Stromal cell of bone marrow (primary cell): ENCODE measurements at regions not wholly inside any gene's neighbourhood (a gene's known extent, or its start where the extent isn't known, plus 50 kb on each side); places are given as distances from the start of the nearest gene placed in this dataset.

Experiments
- DNase-seq: peaks from one replicate; pipeline ENCODE4 v3.0.0-alpha.2; 2012; ENCODE audit warnings: low read depth

- DNase-seq: no peak
Observed at GRCh38 chr2:30339071-30339470, 107.7 kb downstream of the LBH start.

DNA sequence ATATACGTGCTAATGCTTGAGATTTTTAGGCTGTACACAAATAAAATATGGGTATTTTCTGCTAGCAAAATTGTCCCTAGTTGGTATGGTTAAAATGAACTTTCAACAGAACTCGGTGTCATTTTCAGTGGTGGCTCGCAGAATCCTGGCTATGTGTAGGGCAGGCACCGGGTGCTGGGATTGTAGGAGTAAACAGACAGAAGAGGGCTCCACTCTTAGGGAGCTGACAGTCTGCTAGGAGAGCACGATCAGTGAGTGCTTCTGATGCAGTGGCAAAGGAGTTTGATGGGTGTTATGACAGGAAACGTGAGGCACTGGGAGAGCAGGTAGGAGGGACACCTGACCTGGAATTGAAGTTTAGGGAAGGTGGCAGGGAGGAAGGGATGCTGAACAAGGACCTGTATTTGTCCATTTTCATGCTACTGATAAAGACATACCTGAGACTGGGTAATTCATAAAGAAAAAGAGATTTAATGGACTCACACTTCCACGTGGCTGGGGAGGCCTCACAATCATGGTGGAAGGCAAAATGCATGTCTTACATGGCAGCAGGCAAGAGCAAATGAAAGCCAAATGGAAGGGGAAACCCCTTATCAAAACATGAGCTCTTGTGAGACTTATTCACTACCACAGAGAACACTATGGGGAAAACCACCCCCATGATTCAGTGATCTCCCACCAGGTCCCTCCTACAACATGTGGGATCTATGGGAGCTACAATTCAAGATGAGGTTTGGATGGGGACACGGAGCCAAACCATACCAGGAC lies 105.4 kb upstream of the LCLAT1 start:
- DNase-seq: no peak

DNA sequence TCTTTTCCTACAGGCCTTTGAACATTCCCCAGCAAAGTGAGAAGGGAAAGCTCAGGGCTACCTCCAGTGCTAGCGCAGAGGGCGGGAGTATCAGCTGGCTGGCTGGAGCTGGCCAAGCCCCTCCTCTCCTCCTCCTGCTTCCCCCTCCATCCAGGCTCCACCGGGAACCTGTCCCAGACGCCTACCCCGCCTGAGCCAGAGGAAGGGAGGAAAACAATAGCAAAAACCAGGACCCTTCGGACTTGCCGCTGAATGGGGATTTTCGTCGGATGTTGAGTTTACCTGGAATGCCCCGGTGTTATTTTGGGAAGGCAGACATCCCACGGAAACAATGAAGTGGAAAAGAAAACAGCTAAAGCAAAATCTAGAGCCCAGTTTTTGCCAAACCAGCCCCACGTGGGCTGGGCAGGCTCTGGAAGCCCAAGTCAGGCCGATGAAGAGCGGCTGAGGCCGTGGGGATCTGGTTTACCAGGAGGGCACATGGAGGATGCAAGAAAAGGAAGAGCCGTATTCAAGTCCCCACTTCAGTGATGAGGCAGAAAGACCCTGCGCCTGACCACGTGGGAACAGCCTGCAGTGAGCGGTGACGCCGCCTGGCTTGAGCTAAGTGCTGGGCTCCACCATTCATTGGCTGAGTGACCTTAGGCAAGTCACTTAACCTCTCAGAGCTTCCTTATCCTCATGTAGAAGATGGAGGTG lies 100.4 kb upstream of the LCLAT1 start:
- no peak for DNase-seq

DNA sequence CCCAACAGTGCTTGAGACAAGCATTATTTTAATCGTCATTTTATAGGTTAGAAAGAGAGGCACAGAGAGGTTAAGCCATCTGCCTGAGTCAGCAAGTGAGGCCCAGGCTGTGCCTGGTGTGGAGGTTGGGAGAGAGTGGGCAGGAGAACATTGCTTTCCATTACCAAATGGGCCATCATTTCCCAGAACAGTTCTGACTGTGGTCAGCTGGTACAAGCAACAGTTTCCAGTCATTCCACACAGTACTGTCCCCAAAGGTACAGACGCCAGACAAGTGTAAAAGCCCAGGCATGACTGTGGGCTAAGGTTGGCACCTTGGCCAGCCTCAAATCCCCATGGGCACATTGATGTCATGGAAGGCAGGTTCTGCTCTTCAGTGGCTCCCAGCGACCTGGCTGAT lies 98.2 kb upstream of the LCLAT1 start:
- no peak for DNase-seq

GRCh38 chr2:30349691-30350090 lies 97.4 kb upstream of the LCLAT1 start:
- DNase-seq: no peak

DNA sequence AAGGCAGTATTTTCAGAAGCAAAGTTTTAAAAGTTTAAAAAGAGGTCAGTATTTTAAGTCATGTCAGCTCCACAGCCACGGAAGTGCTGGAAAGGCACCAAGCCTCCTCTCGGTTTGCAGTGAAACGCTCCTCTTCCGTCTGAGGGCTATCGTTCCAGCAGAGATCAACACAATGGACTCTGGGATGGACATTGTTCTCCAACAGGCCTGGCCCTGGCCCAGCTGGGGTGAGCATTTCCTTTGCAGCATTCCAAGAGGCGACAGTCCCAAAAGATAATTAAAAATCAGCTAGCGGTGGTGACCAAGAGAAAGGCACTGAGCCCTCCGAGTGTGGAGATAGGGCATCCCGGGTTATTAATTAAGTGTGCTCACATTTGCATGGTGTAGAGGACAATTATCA lies 95.9 kb upstream of the LCLAT1 start:
- DNase-seq: no peak

GRCh38 chr2:30351949-30352348 lies 95.1 kb upstream of the LCLAT1 start:
- no peak for DNase-seq

DNA sequence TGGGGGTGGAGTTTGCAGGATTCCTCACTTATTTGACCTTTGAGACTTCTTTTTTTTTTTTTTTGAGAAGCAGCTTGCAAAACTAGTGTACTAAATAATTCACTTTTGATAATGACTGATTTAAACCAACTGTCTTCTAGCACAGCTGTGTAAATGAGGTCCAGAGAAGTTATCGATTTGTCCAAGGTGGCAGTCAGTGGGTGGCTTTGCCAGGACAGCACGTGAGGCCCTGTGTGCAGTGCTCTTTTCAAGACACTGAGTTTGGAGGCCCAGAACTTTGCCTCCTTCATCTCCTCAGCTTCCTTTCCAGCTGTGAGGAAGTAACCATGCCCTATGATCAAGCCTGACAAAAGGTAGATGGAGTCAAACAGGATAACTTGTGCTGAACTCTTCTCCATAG lies 92.9 kb upstream of the LCLAT1 start:
- DNase-seq: no peak

GRCh38 chr2:30354621-30355020 lies 92.4 kb upstream of the LCLAT1 start:
- no peak for DNase-seq

DNA sequence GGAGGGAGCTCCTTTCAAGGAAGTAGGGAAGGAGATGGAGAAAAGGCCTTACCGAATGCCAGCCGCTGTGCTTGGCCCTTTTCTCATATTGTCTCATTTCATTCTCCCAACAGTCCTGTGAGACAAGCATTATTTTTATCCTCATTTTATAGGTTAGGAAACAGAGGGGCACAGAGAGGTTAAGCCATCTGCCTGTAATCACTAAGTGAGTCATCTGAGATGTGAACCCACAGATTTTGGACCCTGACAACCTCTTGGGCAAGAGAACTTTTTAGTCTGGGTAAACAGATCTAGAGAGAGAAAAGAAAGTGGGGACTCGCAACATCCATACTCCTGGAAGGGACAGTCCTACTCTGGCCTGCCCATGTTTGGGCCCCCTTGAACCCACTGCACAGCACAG lies 91.7 kb upstream of the LCLAT1 start:
- no peak for DNase-seq

DNA sequence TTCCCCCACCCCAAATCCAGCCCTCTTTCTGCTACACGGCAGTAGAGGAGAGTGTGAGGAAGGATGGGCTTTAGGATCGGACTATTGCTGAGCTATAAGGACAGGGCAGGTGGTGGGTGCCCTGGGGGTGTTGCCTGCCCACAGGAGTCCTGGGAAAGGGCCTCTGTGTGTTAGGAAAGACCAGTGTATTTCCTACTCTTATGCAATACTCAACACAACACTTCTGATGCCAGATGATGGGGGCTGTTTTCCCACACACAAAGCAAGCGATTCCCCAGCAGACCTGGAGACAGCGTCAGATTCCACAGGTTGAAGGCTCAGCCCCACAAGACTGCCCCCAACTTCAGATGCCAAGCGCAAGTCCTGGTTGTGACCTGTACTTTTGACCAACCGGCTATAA lies 91.0 kb upstream of the LCLAT1 start:
- no peak for DNase-seq

DNA sequence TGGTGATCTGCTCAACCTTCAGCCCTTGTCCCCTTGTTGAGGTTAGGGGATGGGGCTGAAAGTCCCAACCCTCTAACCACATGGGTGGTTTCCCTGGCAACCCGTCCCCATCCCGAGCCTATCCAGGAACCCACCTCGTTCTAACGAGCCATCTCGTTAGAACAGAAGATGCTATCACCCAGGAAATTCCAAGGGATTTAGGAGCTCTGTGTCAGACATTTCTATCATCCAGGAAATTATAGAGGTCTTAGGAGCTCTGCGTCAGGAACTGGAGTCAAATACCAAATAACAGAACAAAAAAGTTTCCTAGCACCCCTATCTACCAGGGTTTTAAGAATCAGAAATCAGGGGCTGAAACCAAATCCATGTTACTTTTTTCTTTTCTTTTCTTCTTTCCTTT lies 90.3 kb upstream of the LCLAT1 start:
- no peak for DNase-seq

GRCh38 chr2:30358351-30358750 lies 88.7 kb upstream of the LCLAT1 start:
- DNase-seq: no peak

DNA sequence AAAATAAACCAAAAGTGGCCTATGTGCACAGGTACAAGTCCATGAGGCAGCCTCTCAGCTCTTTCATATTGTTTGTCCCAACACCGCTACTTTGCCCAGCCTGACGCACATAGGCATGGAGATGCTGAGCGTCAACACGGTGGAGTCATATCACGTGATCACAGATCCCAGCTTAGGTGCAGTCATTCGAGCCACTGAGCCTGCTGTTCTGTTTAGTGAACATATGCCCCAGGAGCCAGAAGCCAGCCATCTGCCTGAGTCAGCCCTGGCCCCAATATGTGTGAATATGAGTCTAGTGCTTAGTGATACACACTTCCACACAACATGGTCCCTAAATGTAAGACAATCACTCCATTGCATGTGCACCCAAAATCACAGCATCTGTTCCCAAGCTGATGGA lies 88.2 kb upstream of the LCLAT1 start:
- DNase-seq: no peak

GRCh38 chr2:30359644-30360167 lies 87.3 kb upstream of the LCLAT1 start:
- DNase-seq: no peak

DNA sequence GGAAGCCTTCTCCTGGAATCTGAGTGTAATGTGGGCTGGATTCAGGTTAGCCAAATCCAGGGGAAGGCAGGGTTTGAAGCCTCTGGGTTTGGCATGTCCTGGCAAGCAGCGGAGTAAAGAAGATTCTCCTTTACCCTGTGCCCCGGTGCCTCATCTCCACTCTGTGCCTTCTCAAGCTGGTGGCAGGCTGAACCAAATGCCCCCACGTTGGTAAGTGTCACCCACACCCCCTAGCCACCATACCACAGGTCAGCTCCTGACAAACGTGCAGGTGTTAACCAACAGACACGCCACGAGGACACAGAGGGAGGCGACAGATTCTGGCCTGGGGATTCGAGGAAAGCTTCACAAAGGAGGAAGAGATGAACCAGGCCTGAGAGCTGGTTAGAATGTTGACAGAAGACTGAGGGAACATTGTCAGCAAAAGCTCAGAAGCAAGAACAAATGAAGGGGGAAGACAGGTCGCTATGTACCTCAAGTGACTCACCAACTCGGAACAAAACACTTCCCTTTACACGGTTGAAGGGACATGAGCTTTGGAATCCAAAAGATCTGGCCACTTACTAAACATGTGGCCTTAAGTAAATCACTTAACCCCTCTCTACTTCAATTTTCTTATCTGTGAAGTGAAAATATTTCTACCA lies 85.2 kb upstream of the LCLAT1 start:
- no peak for DNase-seq

DNA sequence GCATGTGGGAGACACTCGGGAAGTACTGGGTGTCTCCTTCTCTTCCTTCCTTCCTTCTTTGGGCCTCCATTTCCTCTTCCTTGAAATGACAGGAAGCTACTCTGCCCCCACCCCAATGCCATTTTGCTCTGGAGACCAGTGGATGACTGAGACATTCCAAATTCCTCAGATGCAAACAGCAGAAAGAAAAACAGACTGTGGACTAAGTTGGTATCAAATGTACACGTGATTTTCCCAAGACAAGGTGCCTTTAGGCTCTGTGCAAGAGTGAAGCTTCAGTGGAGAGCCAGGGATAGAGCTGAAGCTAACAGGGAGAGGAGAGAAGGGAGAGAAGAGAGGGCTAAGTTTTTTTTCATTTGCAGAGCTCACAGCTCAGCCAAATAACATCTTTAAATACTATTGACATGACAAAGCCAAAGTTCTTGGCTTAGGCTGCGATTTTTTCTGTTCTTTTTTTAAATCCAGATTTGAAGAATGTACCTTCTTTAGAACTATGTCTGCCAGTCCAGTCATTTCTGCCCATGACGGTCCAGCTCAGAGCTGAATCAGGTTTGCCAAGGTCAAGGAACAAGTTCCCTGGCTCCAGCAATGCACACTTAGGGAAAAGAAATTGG lies 84.5 kb upstream of the LCLAT1 start:
- no peak for DNase-seq

DNA sequence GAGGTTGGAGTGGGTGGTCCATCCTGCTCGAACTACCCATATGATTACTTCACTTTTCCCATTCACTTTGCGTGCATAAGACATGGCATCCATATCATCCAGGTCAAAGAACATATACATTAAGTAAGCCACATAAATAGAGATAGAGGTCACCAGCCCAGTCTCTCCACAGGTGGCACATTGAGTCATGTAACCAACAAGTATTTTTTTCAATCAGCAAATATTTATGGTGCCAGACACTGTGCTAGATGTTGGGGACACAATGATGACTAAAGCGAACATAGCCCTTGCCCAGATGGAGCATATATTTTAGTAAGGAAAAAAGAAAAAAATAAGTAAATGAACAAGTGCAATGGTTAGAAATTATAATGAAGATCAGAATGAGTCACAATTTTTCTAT lies 83.6 kb upstream of the LCLAT1 start:
- DNase-seq: no peak

- DNase-seq: no peak
Observed at GRCh38 chr2:30365201-30365600, 81.8 kb upstream of the LCLAT1 start.

- DNase-seq: no peak
Observed at GRCh38 chr2:30366199-30366691, 80.8 kb upstream of the LCLAT1 start.

DNA sequence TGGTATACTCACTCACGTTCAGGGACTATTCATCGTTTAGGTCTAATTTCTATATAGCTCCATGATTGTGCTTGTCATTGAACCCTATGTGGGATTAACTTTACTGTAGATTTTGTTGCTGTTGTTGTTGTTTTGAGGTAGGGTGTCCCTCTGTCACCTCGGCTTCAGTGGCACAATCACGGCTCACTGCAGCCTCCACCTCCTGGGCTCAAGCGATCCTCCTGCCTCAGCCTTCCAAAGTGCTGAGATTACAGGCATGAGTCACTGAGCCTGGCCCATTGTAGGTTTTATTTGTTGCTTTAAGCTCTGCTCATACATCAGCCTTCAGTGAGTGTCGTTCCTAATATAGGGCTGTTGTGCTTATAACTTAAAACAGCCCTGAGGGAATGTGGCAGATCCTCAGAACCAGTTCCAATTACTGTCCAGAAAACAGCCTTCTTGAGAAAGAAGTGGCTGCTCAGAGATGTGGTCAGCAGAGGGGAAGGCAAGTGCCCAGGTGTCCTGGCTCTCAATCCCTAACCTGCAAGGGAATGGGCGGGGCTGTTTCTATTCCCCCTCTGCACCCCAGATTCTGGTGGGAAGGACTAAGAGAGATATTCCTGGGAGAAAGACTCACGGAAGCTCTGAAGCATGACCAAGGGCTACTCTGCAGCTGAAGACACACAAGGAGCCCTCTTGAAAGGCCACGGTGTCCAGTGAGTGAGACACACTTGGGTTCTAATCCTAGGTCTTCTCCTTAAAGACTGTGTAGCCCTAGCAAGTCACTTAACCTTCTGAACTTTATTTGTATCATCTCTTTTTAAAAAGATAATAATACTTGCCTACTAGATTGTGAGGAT lies 79.6 kb upstream of the LCLAT1 start:
- no peak for DNase-seq

GRCh38 chr2:30368258-30368657 lies 78.8 kb upstream of the LCLAT1 start:
- no peak for DNase-seq
